Jurkat, Clone E6-1 (cell line): ENCODE measurements at regions not wholly inside any gene's neighbourhood (a gene's known extent, or its start where the extent isn't known, plus 50 kb on each side); places are given as distances from the start of the nearest gene placed in this dataset.
A peak's percentile ranks its signal among the peaks of the same experiment; 100 is the strongest.

ENCODE experiments used
- DNase-seq: peaks from one replicate; pipeline ENCODE4 v3.0.0-alpha.2; 2011; ENCODE audit warnings: low read depth, low spot score
- H3K4me3 ChIP-seq: 2 replicates; pipeline ENCODE4 v1.5.1; 2011; ENCODE audit warnings: mild to moderate bottlenecking, low read length, control low read depth, moderate library complexity

- no peak overlapping the region for H3K4me3 ChIP-seq
- no peak for DNase-seq
These were observed 223.0 kb upstream of the LRFN2 start for GRCh38 chr6:40810171-40810570.

- H3K4me3 ChIP-seq: no peak overlapping the region
- DNase-seq: no peak
These were observed 222.5 kb upstream of the LRFN2 start for GRCh38 chr6:40809627-40810026.

- DNase-seq: no peak
- H3K4me3 ChIP-seq: no peak overlapping the region
These were observed 220.3 kb upstream of the LRFN2 start for GRCh38 chr6:40807484-40807883.

- no peak for DNase-seq
- no peak overlapping the region for H3K4me3 ChIP-seq
These were observed 219.2 kb upstream of the LRFN2 start for GRCh38 chr6:40806256-40806864.

- DNase-seq: no peak
These were observed 218.2 kb upstream of the LRFN2 start for GRCh38 chr6:40805336-40805735.

GRCh38 chr6:40804905-40805304 is 217.7 kb upstream of the LRFN2 start:
- H3K4me3 ChIP-seq: no peak overlapping the region
- DNase-seq: no peak

More at GRCh38 chr6:40805336-40805735, 218.2 kb upstream of the LRFN2 start:
- H3K4me3 ChIP-seq: no peak overlapping the region

GRCh38 chr6:40803897-40804702 is 216.9 kb upstream of the LRFN2 start:
- H3K4me3 ChIP-seq: no peak overlapping the region
- DNase-seq: no peak

GRCh38 chr6:40802481-40802880 is 215.3 kb upstream of the LRFN2 start:
- H3K4me3 ChIP-seq: no peak overlapping the region
- DNase-seq: no peak

GRCh38 chr6:40799296-40800140 is 212.4 kb upstream of the LRFN2 start:
- no peak for DNase-seq
- H3K4me3 ChIP-seq: no peak overlapping the region

- no peak overlapping the region for H3K4me3 ChIP-seq
- DNase-seq: no peak
These were observed 211.1 kb upstream of the LRFN2 start for GRCh38 chr6:40798069-40798770.

GRCh38 chr6:40796260-40797221 is 209.4 kb upstream of the LRFN2 start:
- no peak overlapping the region for H3K4me3 ChIP-seq
- no peak for DNase-seq

- no peak overlapping the region for H3K4me3 ChIP-seq
- DNase-seq: no peak
These were observed 207.4 kb upstream of the LRFN2 start for GRCh38 chr6:40794586-40794985.

GRCh38 chr6:40792183-40792582 is 205.0 kb upstream of the LRFN2 start:
- no peak for DNase-seq
- no peak overlapping the region for H3K4me3 ChIP-seq

GRCh38 chr6:40791004-40791403 is 203.8 kb upstream of the LRFN2 start:
- DNase-seq: peak; percentile 39
- H3K4me3 ChIP-seq: no peak overlapping the region

GRCh38 chr6:40788661-40789655 is 201.8 kb upstream of the LRFN2 start:
- peak; percentile 63 for DNase-seq

GRCh38 chr6:40782355-40782754 is 195.2 kb upstream of the LRFN2 start:
- DNase-seq: no peak
- no peak overlapping the region for H3K4me3 ChIP-seq

More at GRCh38 chr6:40788661-40789655, 201.8 kb upstream of the LRFN2 start:
- no peak overlapping the region for H3K4me3 ChIP-seq

- DNase-seq: no peak
- no peak overlapping the region for H3K4me3 ChIP-seq
These were observed 193.5 kb upstream of the LRFN2 start for GRCh38 chr6:40780637-40781036.
